IMR-90 (cell line): ENCODE measurements at regions not wholly inside any gene's neighbourhood (a gene's known extent, or its start where the extent isn't known, plus 50 kb on each side); places are given as distances from the start of the nearest gene placed in this dataset.

Experiments used
- BHLHE40 ChIP-seq: fragments of 150-350 bp; IDR thresholded peaks from 2 replicates; pipeline ENCODE4 v1.6.1; 2016; ENCODE audit warnings: mild to moderate bottlenecking, low read depth, low read length
- CTCF ChIP-seq: conservative IDR thresholded peaks from 2 replicates; pipeline ENCODE4 v1.5.1; 2012; ENCODE audit warnings: mild to moderate bottlenecking, low read depth, low read length, improper control_type of control experiment
- ELK1 ChIP-seq: fragments of 150-350 bp; IDR thresholded peaks from 2 replicates; pipeline ENCODE4 v1.6.1; 2016; ENCODE audit warnings: low read depth, mild to moderate bottlenecking, low read length, moderate library complexity, borderline replicate concordance
- MAZ ChIP-seq: IDR thresholded peaks from 2 replicates; pipeline ENCODE4 v1.6.1; 2012; ENCODE audit warnings: low read depth, mild to moderate bottlenecking, low read length, improper control_type of control experiment, moderate library complexity, borderline replicate concordance
- NFE2L2 ChIP-seq: fragments of 150-350 bp; IDR thresholded peaks from 2 replicates; pipeline ENCODE4 v1.6.1; 2016; ENCODE audit warnings: low read depth, mild to moderate bottlenecking, low read length
- POLR2A ChIP-seq: IDR thresholded peaks from 2 replicates; pipeline ENCODE4 v1.6.1; 2012; ENCODE audit warnings: mild to moderate bottlenecking, low read depth, low read length
- RAD21 ChIP-seq: IDR thresholded peaks from 2 replicates; pipeline ENCODE4 v1.6.1; 2012; ENCODE audit warnings: low read length, improper control_type of control experiment
- RCOR1 ChIP-seq: IDR thresholded peaks from 2 replicates; pipeline ENCODE4 v1.6.1; 2012; ENCODE audit warnings: mild to moderate bottlenecking, low read length, improper control_type of control experiment; ENCODE audit not compliant: insufficient replicate concordance
- USF2 ChIP-seq: fragments of 150-350 bp; IDR thresholded peaks from 2 replicates; pipeline ENCODE4 v1.6.1; 2017; ENCODE audit warnings: mild to moderate bottlenecking, antibody characterized with exemption, low read length, low read depth

GRCh38 chr15:67968966-67969365 lies 85.1 kb upstream of the PIAS1 start:
- TF ChIP-seq POLR2A (no peak), CTCF (no peak), RAD21 (no peak), BHLHE40 (no peak), NFE2L2 (no peak), USF2 (no peak), ELK1 (no peak), RCOR1 (no peak), MAZ (no peak)
